ENCODE measurements at regions not wholly inside any gene's neighbourhood (a gene's known extent, or its start where the extent isn't known, plus 50 kb on each side); places are given as distances from the start of the nearest gene placed in this dataset.

GRCh38 chr6:71419217-71420094 is 130.8 kb downstream of the OGFRL1 start:
- Mint-ChIP-seq H3K27ac (peak overlapping the region; percentile 71), H3K4me1 (ENCODE audit: unreplicated experiment) (peaks cover 8% of the 10 kb centered on the region), H3K36me3 (peaks cover 31% of the 10 kb centered on the region), H3K4me3 (peak overlapping the region; percentile 91), H3K27me3 (peaks cover 4% of the 10 kb centered on the region), H3K9me3 (no peaks in the 10 kb centered on the region)
- no peak for TF ChIP-seq CTCF (conservative IDR thresholded peaks at IDR 0.05)
- DNase-seq (ENCODE audit: extremely low spot score, unreplicated experiment), result no peak

GRCh38 chr6:71420095-71420692 is 131.6 kb downstream of the OGFRL1 start:
- Mint-ChIP-seq H3K27me3 (peaks cover 4% of the 10 kb centered on the region), H3K4me1 (ENCODE audit: unreplicated experiment) (peaks cover 7% of the 10 kb centered on the region)
- peak; percentile 73 for DNase-seq (ENCODE audit: extremely low spot score, unreplicated experiment)

GRCh38 chr6:71420693-71421328 is 132.2 kb downstream of the OGFRL1 start:
- peaks cover 21% of the 10 kb centered on the region for H3K36me3 Mint-ChIP-seq
- no peak for TF ChIP-seq CTCF (conservative IDR thresholded peaks at IDR 0.05)
- H3K27ac Mint-ChIP-seq, result peak overlapping the region; percentile 71
- H3K4me3 Mint-ChIP-seq, result peak overlapping the region; percentile 92
- H3K27me3 Mint-ChIP-seq, result peaks cover 4% of the 10 kb centered on the region
- peaks cover 7% of the 10 kb centered on the region for H3K4me1 Mint-ChIP-seq (ENCODE audit: unreplicated experiment)
- DNase-seq (ENCODE audit: extremely low spot score, unreplicated experiment), result peak; percentile 94
- no peaks in the 10 kb centered on the region for H3K9me3 Mint-ChIP-seq

More at GRCh38 chr6:71420095-71420692, 131.6 kb downstream of the OGFRL1 start:
- H3K36me3 Mint-ChIP-seq, result peaks cover 27% of the 10 kb centered on the region
- TF ChIP-seq CTCF (conservative IDR thresholded peaks at IDR 0.05), result peak; percentile 54
- no peaks in the 10 kb centered on the region for H3K9me3 Mint-ChIP-seq
- no peak overlapping the region for H3K27ac Mint-ChIP-seq
- peak overlapping the region; percentile 92 for H3K4me3 Mint-ChIP-seq

- Mint-ChIP-seq H3K4me1 (ENCODE audit: unreplicated experiment) (peaks cover 7% of the 10 kb centered on the region), H3K27me3 (peaks cover 10% of the 10 kb centered on the region), H3K27ac (no peak overlapping the region), H3K36me3 (peaks cover 17% of the 10 kb centered on the region), H3K4me3 (peak overlapping the region; percentile 45), H3K9me3 (no peaks in the 10 kb centered on the region)
- DNase-seq (ENCODE audit: extremely low spot score, unreplicated experiment), result no peak
- no peak for TF ChIP-seq CTCF (conservative IDR thresholded peaks at IDR 0.05)
These were observed 133.0 kb downstream of the OGFRL1 start for GRCh38 chr6:71421611-71422010.

- no peak overlapping the region for H3K4me3 Mint-ChIP-seq
- no peak overlapping the region for H3K27ac Mint-ChIP-seq
- H3K36me3 Mint-ChIP-seq, result no peaks in the 10 kb centered on the region
- no peaks in the 10 kb centered on the region for H3K9me3 Mint-ChIP-seq
- no peak for DNase-seq (ENCODE audit: extremely low spot score, unreplicated experiment)
- no peak for TF ChIP-seq CTCF (conservative IDR thresholded peaks at IDR 0.05)
- no peaks in the 10 kb centered on the region for H3K4me1 Mint-ChIP-seq (ENCODE audit: unreplicated experiment)
- peaks cover 8% of the 10 kb centered on the region for H3K27me3 Mint-ChIP-seq
These were observed 141.4 kb downstream of the OGFRL1 start for GRCh38 chr6:71430018-71430417.

Data from type B pancreatic cell (in vitro differentiated cells).